ENCODE measurements at regions not wholly inside any gene's neighbourhood (a gene's known extent, or its start where the extent isn't known, plus 50 kb on each side); places are given as distances from the start of the nearest gene placed in this dataset.

- Histone ChIP-seq H3K27ac (ENCODE audit: control insufficient read depth, insufficient read depth, low read length) (no peak overlapping the region), H4K20me1 (ENCODE audit: control insufficient read depth, extremely low read depth, insufficient read depth, low read length) (no peaks in the 10 kb centered on the region), H3K4me3 (ENCODE audit: control insufficient read depth in 2 of 3, extremely low read depth in 1 of 3, insufficient read depth in 2 of 3, low read depth in 1 of 3, low read length in 3 of 3) (no peak overlapping the region), H3K79me2 (ENCODE audit: control insufficient read depth, insufficient read depth, low read length) (no peaks in the 10 kb centered on the region), H3K9me1 (ENCODE audit: control insufficient read depth, extremely low read depth, insufficient read depth, low read length) (no peaks in the 10 kb centered on the region), H3K27me3 (ENCODE audit: control insufficient read depth, extremely low read depth, insufficient read depth, low read length) (no peaks in the 10 kb centered on the region), H2AFZ (ENCODE audit: control insufficient read depth, low read length) (no peak overlapping the region), H3K36me3 (ENCODE audit: control insufficient read depth in 2 of 2, extremely low read depth in 1 of 2, insufficient read depth in 2 of 2, low read length in 2 of 2) (no peaks in the 10 kb centered on the region), H3K9ac (ENCODE audit: control insufficient read depth, extremely low read depth, insufficient read depth, low read length) (no peak overlapping the region), H3K4me2 (ENCODE audit: control insufficient read depth, extremely low read depth, insufficient read depth, low read depth, low read length) (no peak overlapping the region), H3K9me3 (ENCODE audit: control insufficient read depth, low read depth, low read length) (no peaks in the 10 kb centered on the region), H3K4me1 (ENCODE audit: control insufficient read depth, extremely low read depth, insufficient read depth, low read length) (no peaks in the 10 kb centered on the region)
- DNase-seq (ENCODE audit: low read depth, low spot score): no peak
- no peak for FAIRE-seq
- dilution Hi-C loops (cut with MboI; ENCODE audit: extremely low pct_ligation_motif_present, low sequenced_read_pairs): no loop called here
- TF ChIP-seq EZH2 (IDR thresholded peaks at IDR 0.05; ENCODE audit: low read length): no peak
Observed at GRCh38 chr6:40725390-40725789, 138.2 kb upstream of the LRFN2 start.

- Histone ChIP-seq H3K4me1 (ENCODE audit: control insufficient read depth, extremely low read depth, insufficient read depth, low read length) (no peaks in the 10 kb centered on the region), H3K27me3 (ENCODE audit: control insufficient read depth, extremely low read depth, insufficient read depth, low read length) (no peaks in the 10 kb centered on the region), H3K9ac (ENCODE audit: control insufficient read depth, extremely low read depth, insufficient read depth, low read length) (no peak overlapping the region), H3K4me3 (ENCODE audit: control insufficient read depth in 2 of 3, extremely low read depth in 1 of 3, insufficient read depth in 2 of 3, low read depth in 1 of 3, low read length in 3 of 3) (no peak overlapping the region), H4K20me1 (ENCODE audit: control insufficient read depth, extremely low read depth, insufficient read depth, low read length) (no peaks in the 10 kb centered on the region), H3K79me2 (ENCODE audit: control insufficient read depth, insufficient read depth, low read length) (no peaks in the 10 kb centered on the region), H2AFZ (ENCODE audit: control insufficient read depth, low read length) (no peak overlapping the region), H3K36me3 (ENCODE audit: control insufficient read depth in 2 of 2, extremely low read depth in 1 of 2, insufficient read depth in 2 of 2, low read length in 2 of 2) (no peaks in the 10 kb centered on the region), H3K4me2 (ENCODE audit: control insufficient read depth, extremely low read depth, insufficient read depth, low read depth, low read length) (no peak overlapping the region), H3K9me1 (ENCODE audit: control insufficient read depth, extremely low read depth, insufficient read depth, low read length) (no peaks in the 10 kb centered on the region), H3K9me3 (ENCODE audit: control insufficient read depth, low read depth, low read length) (no peaks in the 10 kb centered on the region), H3K27ac (ENCODE audit: control insufficient read depth, insufficient read depth, low read length) (no peak overlapping the region)
- no peak for DNase-seq (ENCODE audit: low read depth, low spot score)
- TF ChIP-seq EZH2 (IDR thresholded peaks at IDR 0.05; ENCODE audit: low read length): no peak
- no peak for TF ChIP-seq CTCF (optimal IDR thresholded peaks at IDR 0.05 in 1 of 3, IDR thresholded peaks at IDR 0.05 in 1 of 3, conservative IDR thresholded peaks at IDR 0.05 in 1 of 3; ENCODE audit: extremely low read depth in 1 of 3, insufficient read depth in 2 of 3, low read length in 3 of 3)
- dilution Hi-C loops (cut with MboI; ENCODE audit: extremely low pct_ligation_motif_present, low sequenced_read_pairs): no loop called here
- no peak for FAIRE-seq
Observed at GRCh38 chr6:40724886-40725285, 137.7 kb upstream of the LRFN2 start.

GRCh38 chr6:40723967-40724366 lies 136.8 kb upstream of the LRFN2 start:
- FAIRE-seq (no peak), DNase-seq (ENCODE audit: low read depth, low spot score) (no peak)
- H3K27me3 ChIP-seq (ENCODE audit: control insufficient read depth, extremely low read depth, insufficient read depth, low read length): no peaks in the 10 kb centered on the region
- TF ChIP-seq EZH2 (IDR thresholded peaks at IDR 0.05; ENCODE audit: low read length): no peak
- TF ChIP-seq CTCF (optimal IDR thresholded peaks at IDR 0.05 in 1 of 3, IDR thresholded peaks at IDR 0.05 in 1 of 3, conservative IDR thresholded peaks at IDR 0.05 in 1 of 3; ENCODE audit: extremely low read depth in 1 of 3, insufficient read depth in 2 of 3, low read length in 3 of 3): no peak
- no peaks in the 10 kb centered on the region for H3K4me1 ChIP-seq (ENCODE audit: control insufficient read depth, extremely low read depth, insufficient read depth, low read length)
- no peak overlapping the region for H3K4me2 ChIP-seq (ENCODE audit: control insufficient read depth, extremely low read depth, insufficient read depth, low read depth, low read length)
- H3K9ac ChIP-seq (ENCODE audit: control insufficient read depth, extremely low read depth, insufficient read depth, low read length): no peak overlapping the region
- H3K9me3 ChIP-seq (ENCODE audit: control insufficient read depth, low read depth, low read length): no peaks in the 10 kb centered on the region
- H3K4me3 ChIP-seq (ENCODE audit: control insufficient read depth in 2 of 3, extremely low read depth in 1 of 3, insufficient read depth in 2 of 3, low read depth in 1 of 3, low read length in 3 of 3): no peak overlapping the region
- H3K79me2 ChIP-seq (ENCODE audit: control insufficient read depth, insufficient read depth, low read length): no peaks in the 10 kb centered on the region
- no peak overlapping the region for H3K27ac ChIP-seq (ENCODE audit: control insufficient read depth, insufficient read depth, low read length)
- dilution Hi-C loops (cut with MboI; ENCODE audit: extremely low pct_ligation_motif_present, low sequenced_read_pairs): no loop called here
- H3K36me3 ChIP-seq (ENCODE audit: control insufficient read depth in 2 of 2, extremely low read depth in 1 of 2, insufficient read depth in 2 of 2, low read length in 2 of 2): no peaks in the 10 kb centered on the region
- no peak overlapping the region for H2AFZ ChIP-seq (ENCODE audit: control insufficient read depth, low read length)
- H4K20me1 ChIP-seq (ENCODE audit: control insufficient read depth, extremely low read depth, insufficient read depth, low read length): no peaks in the 10 kb centered on the region
- no peaks in the 10 kb centered on the region for H3K9me1 ChIP-seq (ENCODE audit: control insufficient read depth, extremely low read depth, insufficient read depth, low read length)
